ENCODE measurements at regions not wholly inside any gene's neighbourhood (a gene's known extent, or its start where the extent isn't known, plus 50 kb on each side); places are given as distances from the start of the nearest gene placed in this dataset.

DNA sequence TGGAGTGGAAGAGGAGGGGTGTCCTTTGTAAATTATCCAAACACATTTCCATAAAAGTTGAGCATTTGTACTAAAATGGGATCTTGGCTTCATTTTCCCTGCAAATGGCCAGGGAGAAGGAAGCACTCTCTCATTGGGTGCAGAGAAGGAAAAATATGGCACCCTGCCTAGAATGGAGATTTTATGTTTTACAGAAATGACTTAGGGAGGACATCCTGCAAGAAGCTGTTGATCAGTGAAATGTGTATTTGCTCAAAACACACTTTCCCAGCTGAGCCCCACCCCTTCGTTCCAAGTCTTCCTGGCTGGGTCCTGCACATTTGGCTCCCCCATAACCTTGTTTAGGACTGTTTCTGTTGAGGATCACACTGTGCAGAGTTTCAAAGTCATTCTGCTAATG, 213.5 kb upstream of the TAPT1 start:
- TF ChIP-seq, protein P1, sequence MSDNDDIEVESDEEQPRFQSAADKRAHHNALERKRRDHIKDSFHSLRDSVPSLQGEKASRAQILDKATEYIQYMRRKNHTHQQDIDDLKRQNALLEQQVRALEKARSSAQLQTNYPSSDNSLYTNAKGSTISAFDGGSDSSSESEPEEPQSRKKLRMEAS (IDR thresholded peaks at IDR 0.05) = no peak
- TF ChIP-seq, protein P2, sequence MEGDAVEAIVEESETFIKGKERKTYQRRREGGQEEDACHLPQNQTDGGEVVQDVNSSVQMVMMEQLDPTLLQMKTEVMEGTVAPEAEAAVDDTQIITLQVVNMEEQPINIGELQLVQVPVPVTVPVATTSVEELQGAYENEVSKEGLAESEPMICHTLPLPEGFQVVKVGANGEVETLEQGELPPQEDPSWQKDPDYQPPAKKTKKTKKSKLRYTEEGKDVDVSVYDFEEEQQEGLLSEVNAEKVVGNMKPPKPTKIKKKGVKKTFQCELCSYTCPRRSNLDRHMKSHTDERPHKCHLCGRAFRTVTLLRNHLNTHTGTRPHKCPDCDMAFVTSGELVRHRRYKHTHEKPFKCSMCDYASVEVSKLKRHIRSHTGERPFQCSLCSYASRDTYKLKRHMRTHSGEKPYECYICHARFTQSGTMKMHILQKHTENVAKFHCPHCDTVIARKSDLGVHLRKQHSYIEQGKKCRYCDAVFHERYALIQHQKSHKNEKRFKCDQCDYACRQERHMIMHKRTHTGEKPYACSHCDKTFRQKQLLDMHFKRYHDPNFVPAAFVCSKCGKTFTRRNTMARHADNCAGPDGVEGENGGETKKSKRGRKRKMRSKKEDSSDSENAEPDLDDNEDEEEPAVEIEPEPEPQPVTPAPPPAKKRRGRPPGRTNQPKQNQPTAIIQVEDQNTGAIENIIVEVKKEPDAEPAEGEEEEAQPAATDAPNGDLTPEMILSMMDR (IDR thresholded peaks at IDR 0.05; ENCODE audit: low read depth, low read length, missing input control) = no peak
- TF ChIP-seq RAD21 (IDR thresholded peaks at IDR 0.05) (no peak), FOXA1 (IDR thresholded peaks at IDR 0.05) (no peak), REST (IDR thresholded peaks at IDR 0.05) (no peak)
